ENCODE measurements at regions not wholly inside any gene's neighbourhood (a gene's known extent, or its start where the extent isn't known, plus 50 kb on each side); places are given as distances from the start of the nearest gene placed in this dataset.
"Not testable (repeated sequence)": the region's sequence is repeated elsewhere in the genome, so short reads cannot be mapped to it uniquely, and the experiment has no call there.

- H3K4me1 Mint-ChIP-seq, result peaks cover 9% of the 10 kb centered on the region
- H3K27ac Mint-ChIP-seq, result no peak overlapping the region
- H3K36me3 Mint-ChIP-seq, result no peaks in the 10 kb centered on the region
- no peak for ATAC-seq
- no peak overlapping the region for H3K4me3 Mint-ChIP-seq
- H3K27me3 Mint-ChIP-seq, result peaks cover 24% of the 10 kb centered on the region
- peaks cover 7% of the 10 kb centered on the region for H3K9me3 Mint-ChIP-seq
Observed at GRCh38 chr1:204760757-204761156, 75.2 kb upstream of the LRRN2 start.

- no peak overlapping the region for H3K4me3 Mint-ChIP-seq
Observed at GRCh38 chr1:204763773-204764427, 78.4 kb upstream of the LRRN2 start.

GRCh38 chr1:204769997-204770396 lies 84.5 kb upstream of the LRRN2 start:
- ATAC-seq, result no peak
- Mint-ChIP-seq H3K27ac (no peak overlapping the region), H3K36me3 (no peaks in the 10 kb centered on the region), H3K27me3 (peaks cover 66% of the 10 kb centered on the region), H3K4me3 (no peak overlapping the region), H3K4me1 (no peaks in the 10 kb centered on the region), H3K9me3 (no peaks in the 10 kb centered on the region)

More at GRCh38 chr1:204763773-204764427, 78.4 kb upstream of the LRRN2 start:
- no peak overlapping the region for H3K27ac Mint-ChIP-seq
- peaks cover 7% of the 10 kb centered on the region for H3K9me3 Mint-ChIP-seq
- ATAC-seq, result peak; percentile 89
- H3K36me3 Mint-ChIP-seq, result no peaks in the 10 kb centered on the region
- H3K4me1 Mint-ChIP-seq, result peaks cover 9% of the 10 kb centered on the region
- H3K27me3 Mint-ChIP-seq, result peaks cover 50% of the 10 kb centered on the region

GRCh38 chr1:204771358-204771757 lies 85.8 kb upstream of the LRRN2 start:
- no peaks in the 10 kb centered on the region for H3K9me3 Mint-ChIP-seq
- ATAC-seq, result no peak
- peaks cover 58% of the 10 kb centered on the region for H3K27me3 Mint-ChIP-seq
- no peaks in the 10 kb centered on the region for H3K4me1 Mint-ChIP-seq
- H3K36me3 Mint-ChIP-seq, result no peaks in the 10 kb centered on the region
- H3K27ac Mint-ChIP-seq, result no peak overlapping the region
- no peak overlapping the region for H3K4me3 Mint-ChIP-seq

GRCh38 chr1:204773246-204773645 lies 87.7 kb upstream of the LRRN2 start:
- no peak for ATAC-seq
- Mint-ChIP-seq H3K4me3 (no peak overlapping the region), H3K36me3 (no peaks in the 10 kb centered on the region), H3K27me3 (peaks cover 45% of the 10 kb centered on the region), H3K4me1 (no peaks in the 10 kb centered on the region), H3K9me3 (no peaks in the 10 kb centered on the region), H3K27ac (no peak overlapping the region)

- no peaks in the 10 kb centered on the region for H3K36me3 Mint-ChIP-seq
- H3K27me3 Mint-ChIP-seq, result peaks cover 24% of the 10 kb centered on the region
- H3K4me1 Mint-ChIP-seq, result no peaks in the 10 kb centered on the region
- no peak overlapping the region for H3K27ac Mint-ChIP-seq
- no peaks in the 10 kb centered on the region for H3K9me3 Mint-ChIP-seq
- no peak overlapping the region for H3K4me3 Mint-ChIP-seq
- no peak for ATAC-seq
Observed at GRCh38 chr1:204775546-204775945, 90.0 kb upstream of the LRRN2 start.

GRCh38 chr1:204777591-204777990 lies 92.1 kb upstream of the LRRN2 start:
- H3K9me3 Mint-ChIP-seq, result no peaks in the 10 kb centered on the region
- H3K4me3 Mint-ChIP-seq, result no peak overlapping the region
- peaks cover 34% of the 10 kb centered on the region for H3K27me3 Mint-ChIP-seq
- ATAC-seq, result no peak
- H3K4me1 Mint-ChIP-seq, result no peaks in the 10 kb centered on the region
- H3K36me3 Mint-ChIP-seq, result no peaks in the 10 kb centered on the region
- H3K27ac Mint-ChIP-seq, result no peak overlapping the region

- Mint-ChIP-seq H3K27ac (no peak overlapping the region), H3K27me3 (peaks cover 21% of the 10 kb centered on the region), H3K4me3 (no peak overlapping the region), H3K4me1 (no peaks in the 10 kb centered on the region), H3K36me3 (no peaks in the 10 kb centered on the region), H3K9me3 (no peaks in the 10 kb centered on the region)
- ATAC-seq, result no peak
Observed at GRCh38 chr1:204780630-204781029, 90.0 kb upstream of the NFASC start.

GRCh38 chr1:204782118-204782700 lies 88.5 kb upstream of the NFASC start:
- Mint-ChIP-seq H3K4me3 (no peak overlapping the region), H3K27me3 (peaks cover 35% of the 10 kb centered on the region), H3K4me1 (no peaks in the 10 kb centered on the region), H3K9me3 (peaks cover 4% of the 10 kb centered on the region), H3K27ac (no peak overlapping the region), H3K36me3 (no peaks in the 10 kb centered on the region)
- no peak for ATAC-seq

GRCh38 chr1:204785023-204785422 lies 85.6 kb upstream of the NFASC start:
- not testable (repeated sequence) for H3K27ac Mint-ChIP-seq, H3K9me3 Mint-ChIP-seq, ATAC-seq, H3K36me3 Mint-ChIP-seq, H3K4me3 Mint-ChIP-seq, H3K4me1 Mint-ChIP-seq
- peaks cover 59% of the 10 kb centered on the region for H3K27me3 Mint-ChIP-seq

GRCh38 chr1:204788470-204788869 lies 82.2 kb upstream of the NFASC start:
- Mint-ChIP-seq H3K4me3 (no peak overlapping the region), H3K27ac (no peak overlapping the region), H3K27me3 (peaks cover 66% of the 10 kb centered on the region)

GRCh38 chr1:204791453-204792353 lies 79.0 kb upstream of the NFASC start:
- peaks cover 49% of the 10 kb centered on the region for H3K27me3 Mint-ChIP-seq
- no peaks in the 10 kb centered on the region for H3K36me3 Mint-ChIP-seq
- H3K4me3 Mint-ChIP-seq, result no peak overlapping the region
- H3K4me1 Mint-ChIP-seq, result peaks cover 8% of the 10 kb centered on the region
- H3K9me3 Mint-ChIP-seq, result peaks cover 4% of the 10 kb centered on the region
- H3K27ac Mint-ChIP-seq, result no peak overlapping the region
- peak; percentile 78 for ATAC-seq

More at GRCh38 chr1:204788470-204788869, 82.2 kb upstream of the NFASC start:
- H3K9me3 Mint-ChIP-seq, result peaks cover 4% of the 10 kb centered on the region
- no peak for ATAC-seq
- peaks cover 8% of the 10 kb centered on the region for H3K4me1 Mint-ChIP-seq
- H3K36me3 Mint-ChIP-seq, result no peaks in the 10 kb centered on the region

GRCh38 chr1:204792354-204792692 lies 78.3 kb upstream of the NFASC start:
- H3K9me3 Mint-ChIP-seq, result peaks cover 3% of the 10 kb centered on the region
- no peak overlapping the region for H3K27ac Mint-ChIP-seq
- H3K36me3 Mint-ChIP-seq, result no peaks in the 10 kb centered on the region
- peaks cover 8% of the 10 kb centered on the region for H3K4me1 Mint-ChIP-seq
- H3K4me3 Mint-ChIP-seq, result no peak overlapping the region
- peaks cover 43% of the 10 kb centered on the region for H3K27me3 Mint-ChIP-seq
- no peak for ATAC-seq

- H3K27ac Mint-ChIP-seq, result no peak overlapping the region
- ATAC-seq, result no peak
- H3K27me3 Mint-ChIP-seq, result peaks cover 32% of the 10 kb centered on the region
- H3K4me3 Mint-ChIP-seq, result no peak overlapping the region
- H3K36me3 Mint-ChIP-seq, result no peaks in the 10 kb centered on the region
- peaks cover 3% of the 10 kb centered on the region for H3K9me3 Mint-ChIP-seq
- peaks cover 8% of the 10 kb centered on the region for H3K4me1 Mint-ChIP-seq
Observed at GRCh38 chr1:204793259-204793914, 77.3 kb upstream of the NFASC start.

- not testable (repeated sequence) for H3K27ac Mint-ChIP-seq, H3K4me3 Mint-ChIP-seq, H3K36me3 Mint-ChIP-seq, H3K9me3 Mint-ChIP-seq, ATAC-seq, H3K4me1 Mint-ChIP-seq, H3K27me3 Mint-ChIP-seq
Observed at GRCh38 chr1:204796886-204797285, 73.8 kb upstream of the NFASC start.
